ENCODE measurements at regions not wholly inside any gene's neighbourhood (a gene's known extent, or its start where the extent isn't known, plus 50 kb on each side); places are given as distances from the start of the nearest gene placed in this dataset.

DNA sequence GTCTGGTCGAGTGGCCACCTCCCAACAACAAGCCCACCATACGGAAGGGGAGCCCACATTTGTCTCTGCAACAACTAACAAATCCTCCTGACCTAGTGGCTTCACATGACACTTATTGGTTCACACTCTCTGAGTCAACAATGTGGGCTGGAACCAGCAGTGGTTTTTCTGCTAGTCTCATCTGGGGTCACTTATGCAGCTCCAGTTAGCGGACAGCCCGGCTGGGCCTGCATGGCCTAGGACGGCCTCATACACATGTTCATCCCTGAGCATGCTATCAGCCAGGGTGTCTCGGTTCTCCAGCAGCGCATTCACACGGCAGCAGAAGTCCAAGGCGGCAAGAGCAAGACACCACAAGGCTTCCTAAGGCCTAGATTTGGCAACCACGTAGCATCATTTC lies 281.7 kb downstream of the XXYLT1 start:
- POLR2A ChIA-PET = no interaction called here

DNA sequence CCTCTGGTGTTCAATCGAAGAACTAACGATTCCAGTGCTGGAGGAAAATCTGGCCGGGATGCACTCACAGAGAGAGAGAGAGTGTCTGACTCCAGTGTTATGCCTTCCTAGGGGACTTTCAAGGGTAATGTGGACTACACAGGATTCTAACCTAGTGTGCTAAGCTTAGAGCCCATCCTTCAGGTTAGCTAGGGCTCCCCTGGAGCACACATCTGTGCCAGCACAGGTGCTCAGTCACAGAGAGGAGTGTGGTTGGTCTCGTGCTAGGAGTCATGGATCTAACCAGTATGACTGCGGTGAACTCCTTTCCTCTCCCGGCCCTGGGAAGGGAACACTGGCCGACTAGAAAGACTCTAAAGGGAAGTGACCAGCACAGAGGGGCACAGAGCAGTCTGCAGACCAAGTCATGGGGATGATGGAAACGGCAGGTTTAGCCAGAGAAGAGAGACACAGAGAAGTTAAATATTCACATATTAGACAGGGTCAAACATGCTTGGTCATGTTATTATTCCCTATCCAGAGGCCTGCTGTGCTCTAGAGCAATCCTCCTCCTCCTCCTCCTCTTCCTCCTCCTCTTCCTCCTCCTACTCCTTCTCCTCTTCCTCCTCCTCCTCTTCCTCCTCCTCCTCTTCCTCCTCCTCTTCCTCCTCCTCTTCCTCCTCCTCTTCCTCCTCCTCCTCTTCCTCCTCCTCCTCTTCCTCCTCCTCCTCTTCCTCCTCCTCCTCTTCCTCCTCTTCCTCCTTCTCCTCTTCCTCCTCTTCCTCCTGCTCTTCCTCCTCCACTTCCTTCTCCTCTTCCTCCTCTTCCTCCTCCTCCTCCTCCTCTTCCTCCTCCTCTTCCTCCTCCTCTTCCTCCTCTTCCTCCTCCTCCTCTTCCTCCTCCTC lies 280.3 kb downstream of the XXYLT1 start:
- H3K4me3 Mint-ChIP-seq = no peak overlapping the region
- H3K36me3 Mint-ChIP-seq = no peaks in the 10 kb centered on the region
- DNase-seq (peak in 1 of 10 donors; percentile 10), ATAC-seq (no peak)
- H3K27ac Mint-ChIP-seq = peak overlapping the region in 1 of 10 donors; percentile 30
- H3K27me3 Mint-ChIP-seq = peaks cover 1 to 9% (median 4%) of the 10 kb centered on the region in 5 donors
- no peaks in the 10 kb centered on the region for H3K9me3 Mint-ChIP-seq
- peaks cover 0 to 2% (median 0%) of the 10 kb centered on the region in 4 donors for H3K4me1 Mint-ChIP-seq
- POLR2A ChIA-PET = no interaction called here

More for the DNA sequence above, 281.7 kb downstream of the XXYLT1 start:
- Mint-ChIP-seq H3K4me3 (no peak overlapping the region), H3K9me3 (no peaks in the 10 kb centered on the region), H3K4me1 (peaks cover 0 to 2% (median 1%) of the 10 kb centered on the region in 4 donors), H3K27me3 (peaks cover 1 to 16% (median 11%) of the 10 kb centered on the region in 5 donors), H3K36me3 (no peaks in the 10 kb centered on the region), H3K27ac (no peak overlapping the region)
- ATAC-seq = no peak
- no peak for DNase-seq

GRCh38 chr3:194991338-194991654 lies 279.7 kb downstream of the XXYLT1 start:
- POLR2A ChIA-PET = no interaction called here
- Mint-ChIP-seq H3K27me3 (peaks cover 0 to 3% (median 2%) of the 10 kb centered on the region in 5 donors), H3K36me3 (no peaks in the 10 kb centered on the region), H3K9me3 (no peaks in the 10 kb centered on the region), H3K4me3 (no peak overlapping the region), H3K4me1 (no peaks in the 10 kb centered on the region), H3K27ac (no peak overlapping the region)
- no peak for DNase-seq
- ATAC-seq = no peak

DNA sequence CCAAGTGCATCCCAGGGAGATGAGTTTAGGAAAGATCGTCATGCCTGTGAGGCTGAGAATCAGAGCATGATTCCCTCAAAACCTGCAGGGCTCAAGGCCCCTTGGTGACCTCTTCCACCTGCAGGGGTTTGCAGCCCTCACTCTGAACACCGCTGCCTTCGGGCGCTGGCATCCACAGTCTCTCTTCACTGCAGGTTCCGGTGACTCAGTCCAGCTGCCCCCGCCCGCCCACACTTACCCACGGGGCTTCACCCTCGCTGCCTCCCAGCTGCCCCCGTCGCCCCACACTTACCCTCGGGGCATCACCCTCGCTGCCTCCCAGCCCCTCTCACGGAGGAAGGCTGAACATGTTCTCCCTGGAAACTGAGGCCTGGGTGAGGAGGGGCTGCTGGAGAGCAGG lies 277.1 kb downstream of the XXYLT1 start:
- Mint-ChIP-seq H3K9me3 (no peaks in the 10 kb centered on the region), H3K36me3 (no peaks in the 10 kb centered on the region), H3K27me3 (peaks cover 0 to 3% (median 0%) of the 10 kb centered on the region in 5 donors), H3K27ac (no peak overlapping the region), H3K4me1 (no peaks in the 10 kb centered on the region), H3K4me3 (no peak overlapping the region)
- DNase-seq (peak in 1 of 10 donors; percentile 1), ATAC-seq (no peak)
- POLR2A ChIA-PET = no interaction called here

- Mint-ChIP-seq H3K36me3 (no peaks in the 10 kb centered on the region), H3K9me3 (no peaks in the 10 kb centered on the region)
Measured at GRCh38 chr3:194994551-194994981, 276.4 kb downstream of the XXYLT1 start.

DNA sequence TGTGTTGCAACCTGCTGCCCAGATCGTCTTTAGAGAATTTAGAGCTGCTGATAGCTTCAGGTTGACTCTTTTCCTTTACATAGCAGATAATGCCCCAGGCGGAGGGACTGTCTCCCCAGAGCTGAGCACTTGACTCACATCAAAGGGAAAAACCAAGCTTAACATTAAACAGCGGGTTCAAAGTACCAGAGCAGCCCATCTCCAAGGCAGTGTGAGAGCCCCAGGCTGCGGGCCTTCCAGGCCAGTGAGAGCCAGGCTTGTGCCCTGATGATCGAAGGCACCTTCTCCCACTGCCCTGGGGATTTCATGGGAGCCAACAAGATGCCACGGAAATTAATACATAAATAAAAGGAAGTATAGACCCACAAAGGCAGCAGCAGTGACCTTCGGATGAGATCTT lies 275.6 kb downstream of the XXYLT1 start:
- DNase-seq (peak in 1 of 10 donors; percentile 1), ATAC-seq (no peak)
- no peaks in the 10 kb centered on the region for H3K4me1 Mint-ChIP-seq
- POLR2A ChIA-PET = no interaction called here
- H3K27me3 Mint-ChIP-seq = peaks cover 0 to 3% (median 0%) of the 10 kb centered on the region in 5 donors
- no peak overlapping the region for H3K4me3 Mint-ChIP-seq
- H3K36me3 Mint-ChIP-seq = no peaks in the 10 kb centered on the region
- no peak overlapping the region for H3K27ac Mint-ChIP-seq
- H3K9me3 Mint-ChIP-seq = no peaks in the 10 kb centered on the region

More at GRCh38 chr3:194994551-194994981, 276.4 kb downstream of the XXYLT1 start:
- ATAC-seq (no peak), DNase-seq (peak in 1 of 10 donors; percentile 11)
- Mint-ChIP-seq H3K4me3 (no peak overlapping the region), H3K27me3 (peaks cover 0 to 3% (median 0%) of the 10 kb centered on the region in 5 donors), H3K4me1 (no peaks in the 10 kb centered on the region), H3K27ac (no peak overlapping the region)
- POLR2A ChIA-PET = no interaction called here

DNA sequence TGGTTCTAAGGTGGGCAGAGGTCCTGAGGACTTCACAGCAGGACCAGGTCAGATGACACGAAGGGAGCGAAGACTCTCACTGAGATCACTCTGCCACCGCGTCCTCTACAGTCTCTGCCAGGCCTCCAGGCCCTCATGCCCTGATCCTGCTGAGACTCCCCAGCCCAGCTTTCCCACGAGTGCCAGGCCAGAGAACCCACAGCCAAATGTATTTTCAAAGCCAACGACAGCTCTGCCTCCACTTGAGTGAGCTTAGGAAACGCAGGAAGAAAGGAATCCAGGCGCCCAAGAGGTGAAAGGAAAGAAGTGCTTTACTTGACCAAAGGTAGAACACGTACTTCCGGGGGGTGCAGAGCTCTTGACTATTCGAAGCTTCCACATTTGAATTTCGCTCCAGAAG lies 275.0 kb downstream of the XXYLT1 start:
- H3K4me3 Mint-ChIP-seq = no peak overlapping the region
- DNase-seq (no peak), ATAC-seq (no peak)
- H3K27ac Mint-ChIP-seq = no peak overlapping the region
- no peaks in the 10 kb centered on the region for H3K36me3 Mint-ChIP-seq
- H3K4me1 Mint-ChIP-seq = no peaks in the 10 kb centered on the region
- POLR2A ChIA-PET = no interaction called here
- peaks cover 0 to 2% (median 0%) of the 10 kb centered on the region in 5 donors for H3K27me3 Mint-ChIP-seq
- H3K9me3 Mint-ChIP-seq = no peaks in the 10 kb centered on the region

DNA sequence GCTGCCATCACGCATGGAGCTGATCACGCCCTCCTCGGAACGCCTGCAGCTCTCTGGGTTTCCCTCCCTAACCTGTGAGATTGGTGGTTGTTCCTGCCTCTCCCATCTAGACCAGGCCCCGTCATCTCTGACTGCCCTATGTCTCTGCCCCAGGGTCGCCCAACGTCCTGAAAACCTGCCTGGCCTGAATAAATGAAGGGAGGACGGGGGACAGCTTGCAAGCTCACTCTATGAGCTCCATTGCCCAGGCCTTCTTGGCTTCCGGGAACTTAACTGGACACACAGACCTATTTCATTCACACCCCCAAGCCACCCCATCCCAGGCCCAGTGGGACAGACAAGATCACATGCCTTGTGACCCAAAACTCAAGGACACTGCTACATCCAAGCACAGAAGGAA lies 274.2 kb downstream of the XXYLT1 start:
- peak in 1 of 10 donors; percentile 16 for DNase-seq
- Mint-ChIP-seq H3K27me3 (peaks cover 0 to 5% (median 0%) of the 10 kb centered on the region in 5 donors), H3K36me3 (no peaks in the 10 kb centered on the region), H3K4me3 (no peak overlapping the region), H3K9me3 (no peaks in the 10 kb centered on the region), H3K4me1 (peaks cover 0 to 2% (median 1%) of the 10 kb centered on the region in 4 donors), H3K27ac (no peak overlapping the region)
- ATAC-seq = no peak
- POLR2A ChIA-PET = no interaction called here

DNA sequence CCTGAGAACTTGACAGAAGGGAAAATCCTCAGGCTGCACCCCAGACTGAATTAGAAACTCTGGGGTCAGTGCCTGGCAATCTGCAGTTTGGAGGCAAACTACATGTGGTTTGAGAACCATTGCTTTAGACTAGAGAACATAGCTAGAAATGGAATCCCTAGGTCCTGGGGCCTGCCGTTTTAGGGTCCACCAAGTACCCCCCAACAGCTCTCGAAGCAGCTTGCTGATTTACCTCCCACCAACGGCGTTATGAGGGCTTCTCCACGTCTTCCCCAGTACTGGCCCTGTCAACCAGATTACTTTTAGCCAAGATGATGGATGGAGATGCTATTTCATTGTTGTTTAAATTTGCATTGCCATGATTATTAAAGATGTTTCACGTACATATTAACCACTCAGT lies 272.5 kb downstream of the XXYLT1 start:
- POLR2A ChIA-PET = no interaction called here
- no peak for ATAC-seq
- H3K9me3 Mint-ChIP-seq = no peaks in the 10 kb centered on the region
- no peaks in the 10 kb centered on the region for H3K36me3 Mint-ChIP-seq
- peaks cover 0 to 5% (median 0%) of the 10 kb centered on the region in 5 donors for H3K27me3 Mint-ChIP-seq
- peak in 1 of 10 donors; percentile 2 for DNase-seq
- H3K4me1 Mint-ChIP-seq = peaks cover 0 to 16% (median 8%) of the 10 kb centered on the region in 4 donors
- no peak overlapping the region for H3K4me3 Mint-ChIP-seq
- no peak overlapping the region for H3K27ac Mint-ChIP-seq

DNA sequence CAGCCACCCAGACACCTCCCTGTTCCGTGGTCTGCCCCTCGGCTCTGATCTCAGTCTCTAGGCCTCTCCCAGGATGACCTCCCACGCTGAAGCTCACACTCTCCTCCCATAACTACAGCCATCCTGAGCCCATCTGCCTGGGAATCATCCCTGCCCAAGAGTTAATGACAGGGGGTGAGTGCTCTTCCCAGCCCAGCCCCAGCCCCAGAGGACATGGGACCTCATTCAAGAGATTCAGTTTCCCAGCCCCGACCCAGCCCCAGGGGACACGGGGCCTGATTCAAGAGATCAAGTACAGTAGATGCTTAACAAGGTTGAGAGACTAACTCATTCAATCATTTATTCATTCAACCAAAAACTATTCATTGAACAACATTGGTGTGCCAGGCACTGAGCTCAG lies 272.0 kb downstream of the XXYLT1 start:
- H3K4me1 Mint-ChIP-seq = peaks cover 0 to 16% (median 8%) of the 10 kb centered on the region in 4 donors
- no peaks in the 10 kb centered on the region for H3K36me3 Mint-ChIP-seq
- no peak overlapping the region for H3K27ac Mint-ChIP-seq
- H3K4me3 Mint-ChIP-seq = no peak overlapping the region
- no peaks in the 10 kb centered on the region for H3K9me3 Mint-ChIP-seq
- DNase-seq (peak in 1 of 10 donors; percentile 2), ATAC-seq (no peak)
- H3K27me3 Mint-ChIP-seq = peaks cover 0 to 8% (median 0%) of the 10 kb centered on the region in 5 donors
- POLR2A ChIA-PET = no interaction called here

DNA sequence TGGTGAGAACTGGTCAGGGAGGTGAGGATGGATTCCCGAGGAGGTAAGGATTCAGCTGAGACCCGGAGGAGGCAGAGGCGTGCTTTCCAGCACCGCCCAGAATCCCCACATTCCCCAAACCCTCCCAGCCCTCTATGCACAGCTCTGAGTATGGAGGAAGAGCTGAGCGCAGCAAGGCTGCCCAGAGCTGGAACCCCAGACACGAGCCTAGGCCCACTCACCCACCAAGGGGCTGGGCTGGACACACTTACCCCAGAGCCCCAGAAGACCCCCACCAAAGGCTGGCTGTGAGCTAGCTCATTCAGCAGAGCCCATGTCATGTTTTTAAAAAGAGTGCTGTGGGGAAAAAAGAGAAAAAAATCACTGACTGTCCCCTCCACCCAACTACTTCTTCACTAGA lies 271.5 kb downstream of the XXYLT1 start:
- no peak overlapping the region for H3K4me3 Mint-ChIP-seq
- no peaks in the 10 kb centered on the region for H3K9me3 Mint-ChIP-seq
- H3K27me3 Mint-ChIP-seq = peaks cover 0 to 8% (median 0%) of the 10 kb centered on the region in 5 donors
- peak overlapping the region in 1 of 10 donors; percentile 58 for H3K27ac Mint-ChIP-seq
- H3K4me1 Mint-ChIP-seq = peaks cover 0 to 16% (median 8%) of the 10 kb centered on the region in 4 donors
- POLR2A ChIA-PET = no interaction called here
- ATAC-seq (no peak), DNase-seq (no peak)
- no peaks in the 10 kb centered on the region for H3K36me3 Mint-ChIP-seq

DNA sequence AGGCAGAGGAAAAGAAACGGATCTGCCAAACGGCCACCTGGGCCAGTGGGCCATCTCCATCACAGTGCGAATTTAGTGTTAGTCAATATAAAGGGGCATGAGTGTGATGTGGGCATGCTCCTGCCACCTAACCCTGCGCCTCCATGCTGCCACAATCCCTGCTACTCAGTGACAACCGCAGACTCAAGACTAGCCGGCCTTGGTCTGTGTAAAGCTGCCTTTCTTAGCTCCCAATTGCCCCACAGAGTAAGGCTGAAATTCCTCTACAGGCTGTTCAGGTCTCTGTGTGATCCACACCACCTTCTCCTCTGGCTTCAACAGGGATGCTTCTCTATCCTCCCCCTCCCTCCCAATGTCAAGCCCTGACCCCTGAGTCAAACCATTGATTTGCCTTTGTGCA lies 269.7 kb downstream of the XXYLT1 start:
- POLR2A ChIA-PET = no interaction called here
- DNase-seq = peak in 1 of 10 donors; percentile 5
- peaks cover 0 to 16% (median 8%) of the 10 kb centered on the region in 4 donors for H3K4me1 Mint-ChIP-seq
- H3K4me3 Mint-ChIP-seq = no peak overlapping the region
- peaks cover 0 to 8% (median under 1%) of the 10 kb centered on the region in 5 donors for H3K27me3 Mint-ChIP-seq
- no peaks in the 10 kb centered on the region for H3K9me3 Mint-ChIP-seq
- H3K36me3 Mint-ChIP-seq = no peaks in the 10 kb centered on the region
- no peak for ATAC-seq
- H3K27ac Mint-ChIP-seq = no peak overlapping the region

DNA sequence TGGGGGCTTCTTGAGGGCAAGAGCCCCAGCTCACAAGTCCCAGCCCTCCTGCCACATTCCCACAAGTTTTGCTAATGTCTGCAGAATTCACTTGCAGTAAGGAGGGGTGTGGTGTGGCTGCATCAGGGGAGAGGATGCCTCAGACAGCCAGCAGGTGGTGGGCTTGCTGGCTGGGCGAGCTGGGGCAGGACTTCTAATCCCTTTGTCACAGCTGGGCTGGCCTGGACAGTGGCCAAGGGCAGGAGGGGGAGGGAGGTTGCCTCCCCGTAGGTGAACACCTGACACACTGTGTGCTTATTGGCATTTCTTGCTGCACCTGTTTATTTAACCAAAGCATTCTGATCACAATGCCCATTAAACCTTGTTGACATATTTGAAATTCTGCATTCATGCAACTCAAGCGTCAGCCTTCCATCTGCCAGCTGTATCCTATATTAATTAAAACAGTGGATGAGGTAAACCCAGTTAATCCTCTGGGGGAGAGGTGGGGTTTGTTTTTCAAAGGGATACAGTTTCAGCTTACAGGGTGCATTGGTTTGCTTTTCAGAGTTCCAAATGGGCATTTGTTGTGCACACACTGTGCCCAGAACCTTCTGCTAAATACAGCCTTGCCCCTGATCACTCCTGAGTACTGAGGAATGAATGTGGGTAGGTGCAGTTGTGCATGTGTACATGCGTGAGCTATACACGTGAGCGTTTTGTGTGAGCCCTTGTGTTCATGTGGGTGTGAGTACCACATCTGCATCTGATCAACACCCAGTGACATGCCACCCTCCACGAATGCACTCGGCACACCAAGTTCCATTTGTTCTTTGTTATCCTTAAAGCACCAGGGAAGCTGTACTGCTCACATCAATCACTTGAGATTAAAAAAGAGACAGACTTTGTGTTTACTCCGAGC lies 268.7 kb downstream of the XXYLT1 start:
- peak in 6 of 10 donors; percentile 4 to 33 (median 24) for DNase-seq
- peak; percentile 58 to 62 for ATAC-seq

More for the DNA sequence above, 268.7 kb downstream of the XXYLT1 start:
- Mint-ChIP-seq H3K36me3 (no peaks in the 10 kb centered on the region), H3K4me1 (peaks cover 0 to 21% (median 8%) of the 10 kb centered on the region in 4 donors), H3K27ac (peak overlapping the region in 2 of 10 donors; percentile 7 to 52), H3K9me3 (no peaks in the 10 kb centered on the region), H3K4me3 (no peak overlapping the region), H3K27me3 (peaks cover 0 to 6% (median 3%) of the 10 kb centered on the region in 5 donors)
- POLR2A ChIA-PET = no interaction called here

Measured in naive thymus-derived CD8-positive, alpha-beta T cell (primary cell).